PC-3 (cell line): ENCODE measurements at regions not wholly inside any gene's neighbourhood (a gene's known extent, or its start where the extent isn't known, plus 50 kb on each side); places are given as distances from the start of the nearest gene placed in this dataset.

Experiments
- EZH2 ChIP-seq: fragments of 300-600 bp; sonication (generic); IDR thresholded peaks from one replicate; pipeline ENCODE4 v1.6.1; 2017; ENCODE audit warnings: antibody characterized with exemption, mild to moderate bottlenecking, low read length; ENCODE audit not compliant: unreplicated experiment
- EZH2phosphoT487 ChIP-seq: fragments of 300-600 bp; sonication (generic); IDR thresholded peaks from 2 replicates; pipeline ENCODE4 v1.6.1; 2018; ENCODE audit warnings: mild to moderate bottlenecking, antibody characterized with exemption, low read length, borderline replicate concordance
- TF ChIP-seq, protein P1 (sequence below): fragments of 300-600 bp; sonication (generic); conservative IDR thresholded peaks from 2 replicates; pipeline ENCODE4 v1.5.1; 2017; ENCODE audit warnings: antibody characterized with exemption, low read depth, mild to moderate bottlenecking, low read length

DNA sequence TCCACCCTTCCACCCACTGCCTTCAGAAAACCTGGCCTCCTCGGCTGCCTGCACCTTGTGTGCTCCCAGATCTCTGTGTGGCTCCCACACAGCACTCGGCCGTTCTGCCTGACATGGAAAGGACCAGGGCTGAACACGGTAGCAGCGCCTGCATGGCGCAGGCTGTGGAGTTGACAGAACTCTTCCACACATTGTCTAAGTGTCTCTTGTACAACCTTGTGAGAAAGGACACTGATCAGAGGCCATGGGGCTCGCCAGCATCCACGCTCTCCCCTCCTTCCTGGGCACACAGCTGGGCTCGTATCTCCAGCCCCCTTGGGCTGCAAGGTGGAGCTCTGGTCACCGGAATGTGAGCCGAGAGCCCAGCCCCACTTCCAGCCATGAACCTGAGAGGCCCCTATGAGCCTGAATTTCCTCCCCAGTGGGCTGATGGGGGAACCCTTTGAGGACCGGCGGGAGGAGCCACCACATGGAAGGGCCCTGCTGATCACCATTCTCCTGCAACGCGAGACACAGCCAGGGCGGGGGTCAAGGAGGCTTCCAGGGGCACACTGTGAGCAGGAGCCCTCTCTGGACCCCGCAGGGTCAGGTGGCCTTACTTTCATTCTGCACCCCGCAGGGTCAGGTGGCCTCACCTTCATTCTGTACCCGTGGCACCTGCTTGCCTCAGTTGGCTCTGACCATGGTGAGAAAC, 314.2 kb upstream of the MYT1L start:
- TF ChIP-seq, protein P1, sequence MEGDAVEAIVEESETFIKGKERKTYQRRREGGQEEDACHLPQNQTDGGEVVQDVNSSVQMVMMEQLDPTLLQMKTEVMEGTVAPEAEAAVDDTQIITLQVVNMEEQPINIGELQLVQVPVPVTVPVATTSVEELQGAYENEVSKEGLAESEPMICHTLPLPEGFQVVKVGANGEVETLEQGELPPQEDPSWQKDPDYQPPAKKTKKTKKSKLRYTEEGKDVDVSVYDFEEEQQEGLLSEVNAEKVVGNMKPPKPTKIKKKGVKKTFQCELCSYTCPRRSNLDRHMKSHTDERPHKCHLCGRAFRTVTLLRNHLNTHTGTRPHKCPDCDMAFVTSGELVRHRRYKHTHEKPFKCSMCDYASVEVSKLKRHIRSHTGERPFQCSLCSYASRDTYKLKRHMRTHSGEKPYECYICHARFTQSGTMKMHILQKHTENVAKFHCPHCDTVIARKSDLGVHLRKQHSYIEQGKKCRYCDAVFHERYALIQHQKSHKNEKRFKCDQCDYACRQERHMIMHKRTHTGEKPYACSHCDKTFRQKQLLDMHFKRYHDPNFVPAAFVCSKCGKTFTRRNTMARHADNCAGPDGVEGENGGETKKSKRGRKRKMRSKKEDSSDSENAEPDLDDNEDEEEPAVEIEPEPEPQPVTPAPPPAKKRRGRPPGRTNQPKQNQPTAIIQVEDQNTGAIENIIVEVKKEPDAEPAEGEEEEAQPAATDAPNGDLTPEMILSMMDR: no peak
- TF ChIP-seq EZH2: no peak
- no peak for TF ChIP-seq EZH2phosphoT487
